Calu3 (cell line): ENCODE measurements at regions not wholly inside any gene's neighbourhood (a gene's known extent, or its start where the extent isn't known, plus 50 kb on each side); places are given as distances from the start of the nearest gene placed in this dataset.

ENCODE experiments used
- BruUV-seq: library from RNA; stranded (reverse); fragments of 400-500 nt; replicated peaks from 2 replicates; lab custom pipeline; 2021; lab: Mats Ljungman, UMichigan
- CTCF ChIA-PET: fragments of 300-600 bp; sonication (Branson Sonifier 250); formaldehyde crosslinking; loops from one replicate; lab custom pipeline; 2022; ENCODE audit warnings: antibody characterized with exemption; lab: Charles Lee
- DNase-seq: peaks from one replicate; pipeline ENCODE4 v3.0.0; 2022
- H3K27ac Mint-ChIP-seq: one replicate; pipeline ENCODE4 v1.8.0; 2022; ENCODE audit warnings: mixed read lengths; ENCODE audit not compliant: unreplicated experiment
- H3K27me3 Mint-ChIP-seq: one replicate; pipeline ENCODE4 v1.8.0; 2022; ENCODE audit warnings: mixed read lengths; ENCODE audit not compliant: unreplicated experiment
- H3K36me3 Mint-ChIP-seq: one replicate; pipeline ENCODE4 v1.8.0; 2022; ENCODE audit warnings: mild to moderate bottlenecking, moderate library complexity, mixed read lengths; ENCODE audit not compliant: insufficient read depth, unreplicated experiment
- H3K4me1 Mint-ChIP-seq: one replicate; pipeline ENCODE4 v1.8.0; 2022; ENCODE audit warnings: mild to moderate bottlenecking, low read depth, mixed read lengths; ENCODE audit not compliant: unreplicated experiment
- H3K4me3 Mint-ChIP-seq: one replicate; pipeline ENCODE4 v1.8.0; 2022; ENCODE audit warnings: mild to moderate bottlenecking, low read depth, moderate library complexity, mixed read lengths; ENCODE audit not compliant: unreplicated experiment
- H3K9me3 Mint-ChIP-seq: one replicate; pipeline ENCODE4 v1.8.0; 2022; ENCODE audit warnings: low read depth, mixed read lengths; ENCODE audit not compliant: unreplicated experiment
- CTCF ChIP-seq: fragments of 200-600 bp; IDR thresholded peaks from one replicate; pipeline ENCODE4 v1.8.0; 2022; ENCODE audit warnings: antibody characterized with exemption; ENCODE audit not compliant: unreplicated experiment
- intact Hi-C: fragments of 100-400 bp; cut with micrococcal nuclease; formaldehyde crosslinking; loops from one replicate; pipeline ENCODE4 v1.10.0; 2022; ENCODE audit not compliant: unreplicated experiment

- H3K9me3 Mint-ChIP-seq = peaks cover 5% of the 10 kb centered on the region
- DNase-seq = no peak
- H3K27me3 Mint-ChIP-seq = no peaks in the 10 kb centered on the region
- TF ChIP-seq CTCF = no peak
- no peak overlapping the region for H3K4me3 Mint-ChIP-seq
- intact Hi-C loops = no loop called here
- no peaks in the 10 kb centered on the region for H3K36me3 Mint-ChIP-seq
- H3K27ac Mint-ChIP-seq = no peak overlapping the region
- peaks cover 3% of the 10 kb centered on the region for H3K4me1 Mint-ChIP-seq
- no TSS peak for BruUV-seq
- CTCF ChIA-PET = no interaction called here
Measured at GRCh38 chrX:65926095-65927019, 113.5 kb downstream of the VSIG4 start.

DNA sequence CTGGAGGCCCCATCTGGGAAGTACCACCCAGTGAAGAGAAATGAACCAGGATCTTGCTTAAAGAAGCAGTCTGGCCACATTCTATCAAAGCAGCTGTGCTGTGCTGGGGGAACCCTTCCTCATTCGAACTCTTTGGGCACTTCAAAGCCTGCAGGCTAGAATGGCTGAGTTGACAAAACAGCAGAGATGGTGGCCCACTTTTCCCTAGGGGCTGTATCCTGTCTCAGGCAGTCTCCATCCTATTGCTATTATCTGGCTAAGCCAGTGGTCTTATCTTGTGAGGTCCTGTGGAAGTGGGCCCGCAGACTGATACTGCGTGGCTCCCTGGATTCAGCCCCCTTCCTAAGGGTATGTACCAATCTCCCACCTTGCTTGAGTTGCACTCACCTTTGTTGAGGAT is 114.3 kb downstream of the VSIG4 start:
- CTCF ChIA-PET = no interaction called here
- H3K27ac Mint-ChIP-seq = no peak overlapping the region
- no peaks in the 10 kb centered on the region for H3K27me3 Mint-ChIP-seq
- H3K36me3 Mint-ChIP-seq = no peaks in the 10 kb centered on the region
- TF ChIP-seq CTCF = no peak
- no TSS peak for BruUV-seq
- peaks cover 10% of the 10 kb centered on the region for H3K4me1 Mint-ChIP-seq
- DNase-seq = no peak
- peaks cover 3% of the 10 kb centered on the region for H3K9me3 Mint-ChIP-seq
- H3K4me3 Mint-ChIP-seq = no peak overlapping the region
- intact Hi-C loops = no loop called here

GRCh38 chrX:65925005-65925404 is 114.9 kb downstream of the VSIG4 start:
- Mint-ChIP-seq H3K4me1 (peaks cover 16% of the 10 kb centered on the region), H3K27ac (no peak overlapping the region), H3K4me3 (no peak overlapping the region), H3K9me3 (peaks cover 3% of the 10 kb centered on the region), H3K27me3 (no peaks in the 10 kb centered on the region), H3K36me3 (no peaks in the 10 kb centered on the region)
- CTCF ChIA-PET = no interaction called here
- BruUV-seq = no TSS peak
- no peak for DNase-seq
- intact Hi-C loops = no loop called here
- no peak for TF ChIP-seq CTCF

GRCh38 chrX:65921363-65921762 is 118.5 kb downstream of the VSIG4 start:
- intact Hi-C loops = no loop called here
- peaks cover 16% of the 10 kb centered on the region for H3K4me1 Mint-ChIP-seq
- H3K36me3 Mint-ChIP-seq = no peaks in the 10 kb centered on the region
- no TSS peak for BruUV-seq
- H3K27ac Mint-ChIP-seq = peak overlapping the region; percentile 16
- H3K9me3 Mint-ChIP-seq = peaks cover 8% of the 10 kb centered on the region
- no peak overlapping the region for H3K4me3 Mint-ChIP-seq
- DNase-seq = no peak
- CTCF ChIA-PET = no interaction called here
- no peaks in the 10 kb centered on the region for H3K27me3 Mint-ChIP-seq
- no peak for TF ChIP-seq CTCF
